ENCODE measurements at regions not wholly inside any gene's neighbourhood (a gene's known extent, or its start where the extent isn't known, plus 50 kb on each side); places are given as distances from the start of the nearest gene placed in this dataset.

DNA sequence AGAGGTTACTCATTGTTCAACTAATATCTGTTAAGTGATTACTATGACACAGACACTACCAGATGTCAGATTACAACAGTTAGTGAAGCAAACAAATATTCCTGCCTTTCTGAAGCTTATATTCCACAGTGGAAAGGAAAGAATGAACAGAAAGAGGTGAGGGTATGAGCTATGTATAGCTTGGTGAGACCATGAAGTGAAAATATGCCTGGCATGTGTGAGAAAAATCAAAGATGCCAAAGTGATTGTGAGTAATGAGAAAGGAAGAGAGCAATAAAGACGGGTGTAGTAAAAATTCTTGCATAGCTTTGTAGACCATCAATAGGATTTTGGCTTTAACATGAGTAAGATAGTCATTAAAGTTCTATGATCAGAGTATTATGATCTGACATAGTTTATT, 734.5 kb upstream of the NUDT12 start:
- TF ChIP-seq GATA2 (IDR thresholded peaks at IDR 0.05; ENCODE audit: low read depth, low read length) (no peak), GATA3 (IDR thresholded peaks at IDR 0.05; ENCODE audit: low read depth, low read length) (no peak)
